ENCODE measurements at regions not wholly inside any gene's neighbourhood (a gene's known extent, or its start where the extent isn't known, plus 50 kb on each side); places are given as distances from the start of the nearest gene placed in this dataset.

- Histone ChIP-seq H3K4me3 (no peak overlapping the region), H3K36me3 (no peaks in the 10 kb centered on the region), H3K27me3 (no peaks in the 10 kb centered on the region), H3K9me3 (no peaks in the 10 kb centered on the region), H3K4me1 (no peaks in the 10 kb centered on the region), H3K27ac (no peak overlapping the region)
- TF ChIP-seq EP300 (IDR thresholded peaks at IDR 0.05), result no peak
- TF ChIP-seq CTCF (IDR thresholded peaks at IDR 0.05), result no peak
- TF ChIP-seq POLR2A (IDR thresholded peaks at IDR 0.05), result no peak
- WGBS, 2 donors, result 15 to 17% methylated on average over 3 of the region's 3 CpGs
- DNase-seq (ENCODE audit: low spot score in 2 of 2), result no peak
These were observed 137.3 kb upstream of the HNRNPA3 start for GRCh38 chr2:177075254-177075653.

- H3K27me3 ChIP-seq, result no peaks in the 10 kb centered on the region
- 70 to 75% methylated on average over 4 of the region's 4 CpGs for WGBS, 2 donors
- no peak overlapping the region for H3K27ac ChIP-seq
- H3K4me1 ChIP-seq, result no peaks in the 10 kb centered on the region
- TF ChIP-seq EP300 (IDR thresholded peaks at IDR 0.05) (no peak), POLR2A (IDR thresholded peaks at IDR 0.05) (no peak), CTCF (IDR thresholded peaks at IDR 0.05) (no peak)
- DNase-seq (ENCODE audit: low spot score in 2 of 2), result no peak
- H3K4me3 ChIP-seq, result no peak overlapping the region
- H3K9me3 ChIP-seq, result no peaks in the 10 kb centered on the region
- no peaks in the 10 kb centered on the region for H3K36me3 ChIP-seq
These were observed 135.9 kb upstream of the HNRNPA3 start for GRCh38 chr2:177076636-177077179.

- Histone ChIP-seq H3K27ac (no peak overlapping the region), H3K9me3 (no peaks in the 10 kb centered on the region), H3K4me1 (no peaks in the 10 kb centered on the region), H3K4me3 (no peak overlapping the region), H3K27me3 (no peaks in the 10 kb centered on the region), H3K36me3 (no peaks in the 10 kb centered on the region)
- TF ChIP-seq EP300 (IDR thresholded peaks at IDR 0.05) (no peak), POLR2A (IDR thresholded peaks at IDR 0.05) (no peak), CTCF (IDR thresholded peaks at IDR 0.05) (no peak)
- WGBS, 2 donors, result 46 to 49% methylated on average over 2 of the region's 2 CpGs
- no peak for DNase-seq (ENCODE audit: low spot score in 2 of 2)
These were observed 134.8 kb upstream of the HNRNPA3 start for GRCh38 chr2:177077778-177078177.

- peak; percentile 24 to 38 for DNase-seq (ENCODE audit: low spot score in 2 of 2)
- H3K27me3 ChIP-seq, result no peaks in the 10 kb centered on the region
- H3K9me3 ChIP-seq, result no peaks in the 10 kb centered on the region
- TF ChIP-seq POLR2A (IDR thresholded peaks at IDR 0.05) (no peak), EP300 (IDR thresholded peaks at IDR 0.05) (no peak), CTCF (IDR thresholded peaks at IDR 0.05) (no peak)
- no peaks in the 10 kb centered on the region for H3K4me1 ChIP-seq
- WGBS, 2 donors, result 61 to 70% methylated on average over 3 of the region's 3 CpGs
- no peak overlapping the region for H3K27ac ChIP-seq
- no peak overlapping the region for H3K4me3 ChIP-seq
- no peaks in the 10 kb centered on the region for H3K36me3 ChIP-seq
These were observed 134.2 kb upstream of the HNRNPA3 start for GRCh38 chr2:177078416-177078815.

- 61% methylated on average over 3 of the region's 3 CpGs for WGBS, 2 donors
- no peaks in the 10 kb centered on the region for H3K36me3 ChIP-seq
- no peak for DNase-seq (ENCODE audit: low spot score in 2 of 2)
- H3K4me1 ChIP-seq, result no peaks in the 10 kb centered on the region
- TF ChIP-seq EP300 (IDR thresholded peaks at IDR 0.05), result no peak
- H3K4me3 ChIP-seq, result no peak overlapping the region
- H3K9me3 ChIP-seq, result no peaks in the 10 kb centered on the region
- H3K27ac ChIP-seq, result no peak overlapping the region
- H3K27me3 ChIP-seq, result no peaks in the 10 kb centered on the region
These were observed 133.7 kb upstream of the HNRNPA3 start for GRCh38 chr2:177078855-177079254.

GRCh38 chr2:177080746-177081284 is 131.8 kb upstream of the HNRNPA3 start:
- WGBS, 2 donors, result 35 to 55% methylated on average over 3 of the region's 3 CpGs
- no peak for TF ChIP-seq CTCF (IDR thresholded peaks at IDR 0.05)
- TF ChIP-seq EP300 (IDR thresholded peaks at IDR 0.05), result no peak
- TF ChIP-seq POLR2A (IDR thresholded peaks at IDR 0.05), result no peak

More at GRCh38 chr2:177080746-177081284, 131.8 kb upstream of the HNRNPA3 start:
- Histone ChIP-seq H3K4me3 (no peak overlapping the region), H3K36me3 (no peaks in the 10 kb centered on the region), H3K9me3 (no peaks in the 10 kb centered on the region), H3K27ac (no peak overlapping the region), H3K27me3 (no peaks in the 10 kb centered on the region), H3K4me1 (no peaks in the 10 kb centered on the region)
- DNase-seq (ENCODE audit: low spot score in 2 of 2), result no peak
